ENCODE measurements at regions not wholly inside any gene's neighbourhood (a gene's known extent, or its start where the extent isn't known, plus 50 kb on each side); places are given as distances from the start of the nearest gene placed in this dataset.

DNA sequence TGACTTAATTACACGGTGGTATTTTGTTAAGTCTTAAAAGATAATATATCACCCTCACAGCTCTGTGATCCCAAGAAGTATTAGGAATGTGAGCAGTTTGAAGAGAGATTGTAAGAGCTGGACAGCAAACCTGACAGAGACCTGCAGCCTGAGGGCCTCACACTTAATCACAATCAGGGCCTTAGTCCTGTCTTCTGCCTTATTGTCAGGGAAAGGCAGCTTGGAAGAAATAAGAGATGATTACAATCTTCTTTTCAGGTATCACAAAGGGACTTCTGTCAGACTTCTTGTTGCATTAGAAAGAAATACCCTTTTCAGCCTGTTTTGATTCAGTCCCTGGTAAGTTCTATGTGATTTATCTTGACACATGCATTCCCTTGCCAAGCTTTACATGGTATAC, 1433.8 kb upstream of the SLC39A10 start:
- TF ChIP-seq, protein P1, sequence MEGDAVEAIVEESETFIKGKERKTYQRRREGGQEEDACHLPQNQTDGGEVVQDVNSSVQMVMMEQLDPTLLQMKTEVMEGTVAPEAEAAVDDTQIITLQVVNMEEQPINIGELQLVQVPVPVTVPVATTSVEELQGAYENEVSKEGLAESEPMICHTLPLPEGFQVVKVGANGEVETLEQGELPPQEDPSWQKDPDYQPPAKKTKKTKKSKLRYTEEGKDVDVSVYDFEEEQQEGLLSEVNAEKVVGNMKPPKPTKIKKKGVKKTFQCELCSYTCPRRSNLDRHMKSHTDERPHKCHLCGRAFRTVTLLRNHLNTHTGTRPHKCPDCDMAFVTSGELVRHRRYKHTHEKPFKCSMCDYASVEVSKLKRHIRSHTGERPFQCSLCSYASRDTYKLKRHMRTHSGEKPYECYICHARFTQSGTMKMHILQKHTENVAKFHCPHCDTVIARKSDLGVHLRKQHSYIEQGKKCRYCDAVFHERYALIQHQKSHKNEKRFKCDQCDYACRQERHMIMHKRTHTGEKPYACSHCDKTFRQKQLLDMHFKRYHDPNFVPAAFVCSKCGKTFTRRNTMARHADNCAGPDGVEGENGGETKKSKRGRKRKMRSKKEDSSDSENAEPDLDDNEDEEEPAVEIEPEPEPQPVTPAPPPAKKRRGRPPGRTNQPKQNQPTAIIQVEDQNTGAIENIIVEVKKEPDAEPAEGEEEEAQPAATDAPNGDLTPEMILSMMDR (IDR thresholded peaks at IDR 0.05; ENCODE audit: low read length), result no peak
- TF ChIP-seq EZH2phosphoT487 (IDR thresholded peaks at IDR 0.05; ENCODE audit: low read length), result no peak
- Histone ChIP-seq H3F3A (ENCODE audit: insufficient read depth, low read length) (no peaks in the 10 kb centered on the region), H3K4me2 (ENCODE audit: low read depth, low read length) (no peak overlapping the region), H3K4me1 (ENCODE audit: low read length) (no peaks in the 10 kb centered on the region), H2AFZ (ENCODE audit: low read length) (no peak overlapping the region), H4K20me1 (ENCODE audit: insufficient read depth, low read length) (no peaks in the 10 kb centered on the region), H3K79me2 (ENCODE audit: low read length) (no peaks in the 10 kb centered on the region), H3K4me3 (ENCODE audit: low read length) (no peak overlapping the region), H3K36me3 (replicated peaks; ENCODE audit: insufficient read depth, low read length) (no peaks in the 10 kb centered on the region), H3K9me3 (replicated peaks; ENCODE audit: insufficient read depth, low read length) (no peaks in the 10 kb centered on the region), H3K9me2 (replicated peaks; ENCODE audit: insufficient read depth, low read length) (no peaks in the 10 kb centered on the region), H3K9ac (ENCODE audit: low read length) (no peak overlapping the region), H3K27ac (ENCODE audit: low read length) (no peak overlapping the region), H3K27me3 (replicated peaks; ENCODE audit: insufficient read depth, low read length) (no peaks in the 10 kb centered on the region)
- DNase-seq, result no peak

DNA sequence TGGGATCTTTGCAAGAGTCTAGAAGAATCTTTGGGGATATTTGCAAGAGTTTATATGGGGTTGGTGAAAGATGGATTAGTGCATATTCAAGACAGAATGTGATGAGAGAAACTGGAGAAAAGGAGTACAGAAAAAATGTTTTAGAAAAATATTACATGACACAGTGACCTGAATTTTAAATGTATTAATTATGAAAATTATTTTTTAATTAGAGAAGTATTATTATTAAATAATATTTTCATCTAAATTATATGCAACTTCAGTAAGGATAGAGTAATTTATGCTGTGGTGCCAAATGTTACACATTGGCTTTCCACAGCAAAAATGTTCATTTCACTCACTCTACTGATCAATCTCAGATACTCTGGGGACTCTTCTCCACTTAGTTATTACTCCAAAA, 1442.8 kb upstream of the SLC39A10 start:
- H3K9me3 ChIP-seq (replicated peaks; ENCODE audit: insufficient read depth, low read length), result no peaks in the 10 kb centered on the region
- no peak for DNase-seq
- no peak overlapping the region for H3K27ac ChIP-seq (ENCODE audit: low read length)
- H3K27me3 ChIP-seq (replicated peaks; ENCODE audit: insufficient read depth, low read length), result no peaks in the 10 kb centered on the region
- TF ChIP-seq, protein P1 (IDR thresholded peaks at IDR 0.05; ENCODE audit: low read length), result no peak
- TF ChIP-seq EZH2 (optimal IDR thresholded peaks at IDR 0.05; ENCODE audit: low read depth, low read length) (no peak), EZH2phosphoT487 (IDR thresholded peaks at IDR 0.05; ENCODE audit: low read length) (no peak)
- H4K20me1 ChIP-seq (ENCODE audit: insufficient read depth, low read length), result no peaks in the 10 kb centered on the region
- H2AFZ ChIP-seq (ENCODE audit: low read length), result no peak overlapping the region
- H3K9me2 ChIP-seq (replicated peaks; ENCODE audit: insufficient read depth, low read length), result no peaks in the 10 kb centered on the region
- H3K9ac ChIP-seq (ENCODE audit: low read length), result no peak overlapping the region
- H3K36me3 ChIP-seq (replicated peaks; ENCODE audit: insufficient read depth, low read length), result no peaks in the 10 kb centered on the region
- no peak overlapping the region for H3K4me3 ChIP-seq (ENCODE audit: low read length)
- H3K4me2 ChIP-seq (ENCODE audit: low read depth, low read length), result no peak overlapping the region
- H3K4me1 ChIP-seq (ENCODE audit: low read length), result no peaks in the 10 kb centered on the region
- no peaks in the 10 kb centered on the region for H3K79me2 ChIP-seq (ENCODE audit: low read length)
- H3F3A ChIP-seq (ENCODE audit: insufficient read depth, low read length), result no peaks in the 10 kb centered on the region

DNA sequence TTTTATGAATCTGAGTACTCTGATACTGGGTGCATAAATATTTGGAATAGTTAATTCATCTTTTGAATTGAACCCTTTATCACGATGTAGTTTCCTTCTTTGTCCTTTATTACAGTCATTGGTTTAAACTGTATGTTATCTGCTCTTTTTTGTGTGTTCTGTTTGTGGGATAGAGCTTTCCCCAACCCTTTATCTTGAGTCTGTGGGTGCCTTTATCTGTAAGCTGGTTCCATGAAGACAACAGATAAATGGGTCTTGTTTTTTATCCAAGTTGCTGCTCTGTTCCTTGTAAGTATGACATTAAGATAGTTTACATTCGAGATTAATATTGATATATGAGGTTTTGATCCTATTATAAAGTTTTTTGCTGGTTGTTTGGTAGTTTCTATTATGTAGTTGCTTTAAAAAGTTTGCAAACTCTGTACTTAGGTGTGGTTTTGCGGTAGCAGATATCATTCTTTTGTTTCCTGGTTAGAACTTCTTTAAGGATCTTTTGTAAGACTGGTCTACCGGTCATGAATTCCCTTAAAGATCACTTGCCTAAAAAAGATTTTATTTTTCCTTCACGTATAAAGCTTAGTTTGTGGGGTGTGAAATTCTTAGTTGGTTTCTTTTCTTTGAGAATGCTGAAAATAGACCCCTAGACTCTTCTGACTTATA, 1451.3 kb upstream of the SLC39A10 start:
- H2AFZ ChIP-seq (ENCODE audit: low read length), result no peak overlapping the region
- no peaks in the 10 kb centered on the region for H3K27me3 ChIP-seq (replicated peaks; ENCODE audit: insufficient read depth, low read length)
- H3F3A ChIP-seq (ENCODE audit: insufficient read depth, low read length), result no peaks in the 10 kb centered on the region
- DNase-seq, result no peak
- no peaks in the 10 kb centered on the region for H4K20me1 ChIP-seq (ENCODE audit: insufficient read depth, low read length)
- no peak overlapping the region for H3K27ac ChIP-seq (ENCODE audit: low read length)
- H3K9me2 ChIP-seq (replicated peaks; ENCODE audit: insufficient read depth, low read length), result no peaks in the 10 kb centered on the region
- no peak overlapping the region for H3K9ac ChIP-seq (ENCODE audit: low read length)
- H3K9me3 ChIP-seq (replicated peaks; ENCODE audit: insufficient read depth, low read length), result no peaks in the 10 kb centered on the region
- TF ChIP-seq, protein P1 (IDR thresholded peaks at IDR 0.05; ENCODE audit: low read length), result no peak
- TF ChIP-seq EZH2 (optimal IDR thresholded peaks at IDR 0.05; ENCODE audit: low read depth, low read length) (no peak), EZH2phosphoT487 (IDR thresholded peaks at IDR 0.05; ENCODE audit: low read length) (no peak)
- no peaks in the 10 kb centered on the region for H3K79me2 ChIP-seq (ENCODE audit: low read length)
- H3K36me3 ChIP-seq (replicated peaks; ENCODE audit: insufficient read depth, low read length), result no peaks in the 10 kb centered on the region
- H3K4me2 ChIP-seq (ENCODE audit: low read depth, low read length), result no peak overlapping the region
- no peak overlapping the region for H3K4me3 ChIP-seq (ENCODE audit: low read length)
- no peaks in the 10 kb centered on the region for H3K4me1 ChIP-seq (ENCODE audit: low read length)
